Esophagus squamous epithelium (tissue), 4 donors: ENCODE measurements at regions not wholly inside any gene's neighbourhood (a gene's known extent, or its start where the extent isn't known, plus 50 kb on each side); places are given as distances from the start of the nearest gene placed in this dataset.

Source experiments
- POLR2A ChIP-seq, 4 donors: fragments of 450-650 bp; IDR thresholded peaks; one replicate each; pipeline ENCODE4 v1.6.1; 2017; ENCODE audit warnings: antibody characterized with exemption in 4 of 4, mild to moderate bottlenecking in 4 of 4, moderate library complexity in 3 of 4
- TF ChIP-seq, protein P1 (sequence below), 6 experiments: fragments of 450-650 bp in 4 of 6; fragments of 200-600 bp in 2 of 6; sonication (generic) in 2 of 6; IDR thresholded peaks; one replicate each; pipeline ENCODE4 v1.5.1; 2016 to 2019; ENCODE audit warnings: antibody characterized with exemption in 6 of 6, mild to moderate bottlenecking in 4 of 6, moderate library complexity in 4 of 6

GRCh38 chr5:3059488-3059887 is 308.0 kb upstream of the IRX2 start:
- TF ChIP-seq, protein P1, sequence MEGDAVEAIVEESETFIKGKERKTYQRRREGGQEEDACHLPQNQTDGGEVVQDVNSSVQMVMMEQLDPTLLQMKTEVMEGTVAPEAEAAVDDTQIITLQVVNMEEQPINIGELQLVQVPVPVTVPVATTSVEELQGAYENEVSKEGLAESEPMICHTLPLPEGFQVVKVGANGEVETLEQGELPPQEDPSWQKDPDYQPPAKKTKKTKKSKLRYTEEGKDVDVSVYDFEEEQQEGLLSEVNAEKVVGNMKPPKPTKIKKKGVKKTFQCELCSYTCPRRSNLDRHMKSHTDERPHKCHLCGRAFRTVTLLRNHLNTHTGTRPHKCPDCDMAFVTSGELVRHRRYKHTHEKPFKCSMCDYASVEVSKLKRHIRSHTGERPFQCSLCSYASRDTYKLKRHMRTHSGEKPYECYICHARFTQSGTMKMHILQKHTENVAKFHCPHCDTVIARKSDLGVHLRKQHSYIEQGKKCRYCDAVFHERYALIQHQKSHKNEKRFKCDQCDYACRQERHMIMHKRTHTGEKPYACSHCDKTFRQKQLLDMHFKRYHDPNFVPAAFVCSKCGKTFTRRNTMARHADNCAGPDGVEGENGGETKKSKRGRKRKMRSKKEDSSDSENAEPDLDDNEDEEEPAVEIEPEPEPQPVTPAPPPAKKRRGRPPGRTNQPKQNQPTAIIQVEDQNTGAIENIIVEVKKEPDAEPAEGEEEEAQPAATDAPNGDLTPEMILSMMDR (IDR thresholded peaks at IDR 0.05) = no peak
- TF ChIP-seq POLR2A (IDR thresholded peaks at IDR 0.05) = no peak
